Keratinocyte (primary cell): ENCODE measurements at regions not wholly inside any gene's neighbourhood (a gene's known extent, or its start where the extent isn't known, plus 50 kb on each side); places are given as distances from the start of the nearest gene placed in this dataset.

Experiments used
- EZH2 ChIP-seq: IDR thresholded peaks from one replicate; pipeline ENCODE4 v1.6.1; 2012; ENCODE audit warnings: inconsistent platforms, mild to moderate bottlenecking, low read length, moderate library complexity
- TF ChIP-seq, protein P1 (sequence below), 3 experiments: IDR thresholded peaks in 1 of 3; conservative IDR thresholded peaks in 1 of 3; optimal IDR thresholded peaks in 1 of 3; 2 replicates in 2 of 3; 3 replicates in 1 of 3; pipeline versions ENCODE3 to v1.5.1; 2011; ENCODE audit warnings: low read length in 3 of 3, mild to moderate bottlenecking in 3 of 3, moderate library complexity in 2 of 3, control low read depth in 1 of 3, inconsistent platforms in 1 of 3; ENCODE audit not compliant: insufficient read depth in 2 of 3; ENCODE audit errors: extremely low read depth in 1 of 3

DNA sequence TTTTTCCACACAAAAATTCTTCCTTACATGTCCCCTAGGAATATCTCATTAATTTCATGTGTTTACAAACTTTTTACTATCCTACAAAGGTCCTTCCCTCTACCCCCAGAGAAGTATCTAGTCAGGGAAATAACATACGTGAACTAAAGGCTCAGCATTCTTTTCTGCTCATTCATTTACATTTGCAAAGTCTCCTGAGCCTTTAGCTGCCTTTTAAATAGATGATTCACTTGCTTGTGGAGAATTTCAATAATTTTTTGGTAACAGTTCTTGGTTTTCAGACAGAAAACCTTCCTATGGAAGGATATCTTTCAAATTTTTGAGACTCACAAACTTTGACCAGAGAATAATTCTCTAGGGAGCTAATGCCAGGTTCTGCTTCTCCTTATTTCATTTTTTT, 81.5 kb upstream of the RMDN2 start:
- TF ChIP-seq, protein P1, sequence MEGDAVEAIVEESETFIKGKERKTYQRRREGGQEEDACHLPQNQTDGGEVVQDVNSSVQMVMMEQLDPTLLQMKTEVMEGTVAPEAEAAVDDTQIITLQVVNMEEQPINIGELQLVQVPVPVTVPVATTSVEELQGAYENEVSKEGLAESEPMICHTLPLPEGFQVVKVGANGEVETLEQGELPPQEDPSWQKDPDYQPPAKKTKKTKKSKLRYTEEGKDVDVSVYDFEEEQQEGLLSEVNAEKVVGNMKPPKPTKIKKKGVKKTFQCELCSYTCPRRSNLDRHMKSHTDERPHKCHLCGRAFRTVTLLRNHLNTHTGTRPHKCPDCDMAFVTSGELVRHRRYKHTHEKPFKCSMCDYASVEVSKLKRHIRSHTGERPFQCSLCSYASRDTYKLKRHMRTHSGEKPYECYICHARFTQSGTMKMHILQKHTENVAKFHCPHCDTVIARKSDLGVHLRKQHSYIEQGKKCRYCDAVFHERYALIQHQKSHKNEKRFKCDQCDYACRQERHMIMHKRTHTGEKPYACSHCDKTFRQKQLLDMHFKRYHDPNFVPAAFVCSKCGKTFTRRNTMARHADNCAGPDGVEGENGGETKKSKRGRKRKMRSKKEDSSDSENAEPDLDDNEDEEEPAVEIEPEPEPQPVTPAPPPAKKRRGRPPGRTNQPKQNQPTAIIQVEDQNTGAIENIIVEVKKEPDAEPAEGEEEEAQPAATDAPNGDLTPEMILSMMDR (optimal IDR thresholded peaks at IDR 0.05 in 1 of 3, IDR thresholded peaks at IDR 0.05 in 1 of 3, conservative IDR thresholded peaks at IDR 0.05 in 1 of 3; ENCODE audit: extremely low read depth in 1 of 3, insufficient read depth in 2 of 3, low read length in 3 of 3) = no peak
- no peak for TF ChIP-seq EZH2
